Neural cell (in vitro differentiated cells): ENCODE measurements at regions not wholly inside any gene's neighbourhood (a gene's known extent, or its start where the extent isn't known, plus 50 kb on each side); places are given as distances from the start of the nearest gene placed in this dataset.

Experiments
- H2AFZ ChIP-seq: fragments of 200-600, 300-800 bp; sonication (generic), shearing (Covaris generic); 2 replicates; pipeline ENCODE4 v1.6.0; 2014; ENCODE audit warnings: low read depth, mild to moderate bottlenecking, antibody characterized with exemption, low read length, moderate library complexity
- H3F3A ChIP-seq: fragments of 200-600 bp; shearing (Covaris generic); 2 replicates; pipeline ENCODE4 v1.6.1; 2016; ENCODE audit warnings: mild to moderate bottlenecking, moderate library complexity, mixed read lengths, antibody characterized with exemption, low read length; ENCODE audit not compliant: insufficient read depth, poor library complexity, severe bottlenecking
- H3K27ac ChIP-seq: fragments of 200-600, 300-800 bp; sonication (generic), shearing (Covaris generic); 2 replicates; pipeline ENCODE4 v1.5.1; 2014; ENCODE audit warnings: mild to moderate bottlenecking, low read length, moderate library complexity
- H3K27me3 ChIP-seq: fragments of 300-800, 200-600 bp; sonication (generic), shearing (Covaris generic); 2 replicates; pipeline ENCODE4 v1.6.0; 2014; ENCODE audit warnings: mild to moderate bottlenecking, low read depth, low read length, moderate library complexity; ENCODE audit not compliant: insufficient read depth
- H3K36me3 ChIP-seq: fragments of 300-800, 200-600 bp; sonication (generic), shearing (Covaris generic); 2 replicates; pipeline ENCODE4 v1.5.1; 2014; ENCODE audit warnings: mild to moderate bottlenecking, antibody characterized with exemption, low read length, moderate library complexity; ENCODE audit not compliant: insufficient read depth
- H3K4me2 ChIP-seq: fragments of 300-800, 200-600 bp; sonication (generic), shearing (Covaris generic); 2 replicates; pipeline ENCODE4 v1.6.0; 2014; ENCODE audit warnings: mild to moderate bottlenecking, low read length
- H3K4me3 ChIP-seq: fragments of 300-800, 200-600 bp; sonication (generic), shearing (Covaris generic); 2 replicates; pipeline ENCODE4 v1.5.1; 2014; ENCODE audit warnings: mild to moderate bottlenecking, low read length, moderate library complexity
- H3K79me2 ChIP-seq: fragments of 200-600 bp; shearing (Covaris generic); replicated peaks from 2 replicates; pipeline ENCODE4 v1.6.0; 2014; ENCODE audit warnings: mild to moderate bottlenecking, low read length, moderate library complexity; ENCODE audit not compliant: insufficient read depth
- H3K9ac ChIP-seq: fragments of 300-800, 200-600 bp; sonication (generic), shearing (Covaris generic); 2 replicates; pipeline ENCODE4 v1.6.1; 2016; ENCODE audit warnings: mild to moderate bottlenecking, low read length, mixed read lengths
- H3K9me2 ChIP-seq: fragments of 200-600 bp; shearing (Covaris generic); 2 replicates; pipeline ENCODE4 v1.6.1; 2016; ENCODE audit warnings: mild to moderate bottlenecking, low read length, mixed read lengths; ENCODE audit not compliant: insufficient read depth
- H3K9me3 ChIP-seq: fragments of 200-600, 300-800 bp; sonication (generic), shearing (Covaris generic); 2 replicates; pipeline ENCODE4 v1.6.1; 2016; ENCODE audit warnings: mild to moderate bottlenecking, mixed run types, low read length, moderate library complexity, mixed read lengths
- H4K20me1 ChIP-seq: fragments of 200-600 bp; shearing (Covaris generic); 2 replicates; pipeline ENCODE4 v1.6.1; 2016; ENCODE audit warnings: mild to moderate bottlenecking, mixed run types; ENCODE audit not compliant: insufficient read depth
- EP300 ChIP-seq: fragments of 450-650 bp; conservative IDR thresholded peaks from 2 replicates; pipeline ENCODE4 v1.6.1; 2014; ENCODE audit warnings: antibody characterized with exemption, mild to moderate bottlenecking, moderate library complexity; ENCODE audit not compliant: poor library complexity, severe bottlenecking
- EZH2 ChIP-seq: fragments of 200-600, 300-800 bp; shearing (Covaris generic), sonication (generic); IDR thresholded peaks from 2 replicates; pipeline ENCODE4 v1.6.1; 2014; ENCODE audit warnings: antibody characterized with exemption, low read length, borderline replicate concordance, mild to moderate bottlenecking; ENCODE audit not compliant: insufficient read depth, poor library complexity, severe bottlenecking
- MXI1 ChIP-seq: fragments of 450-650 bp; conservative IDR thresholded peaks from 2 replicates; pipeline ENCODE4 v1.6.1; 2014; ENCODE audit warnings: antibody characterized with exemption, mild to moderate bottlenecking; ENCODE audit not compliant: poor library complexity, severe bottlenecking
- POLR2AphosphoS5 ChIP-seq: IDR thresholded peaks from 2 replicates; pipeline ENCODE4 v1.6.1; 2012
- RAD21 ChIP-seq: fragments of 450-650 bp; conservative IDR thresholded peaks from 2 replicates; pipeline ENCODE4 v1.6.1; 2014; ENCODE audit warnings: antibody characterized with exemption, mild to moderate bottlenecking, moderate library complexity
- SMC3 ChIP-seq: fragments of 450-650 bp; conservative IDR thresholded peaks from 2 replicates; pipeline ENCODE4 v1.6.1; 2014; ENCODE audit warnings: antibody characterized with exemption, mild to moderate bottlenecking, moderate library complexity; ENCODE audit not compliant: poor library complexity
- TAF1 ChIP-seq: IDR thresholded peaks from 2 replicates; pipeline ENCODE4 v1.6.1; 2012; ENCODE audit warnings: low read depth
- TF ChIP-seq, protein P1 (sequence below): IDR thresholded peaks from 2 replicates; pipeline ENCODE4 v1.6.1; 2012; ENCODE audit warnings: borderline replicate concordance
- TF ChIP-seq, protein P2 (sequence below): fragments of 450-650 bp; IDR thresholded peaks from 2 replicates; pipeline ENCODE4 v1.5.1; 2014; ENCODE audit warnings: antibody characterized with exemption, mild to moderate bottlenecking, moderate library complexity; ENCODE audit not compliant: poor library complexity, severe bottlenecking

DNA sequence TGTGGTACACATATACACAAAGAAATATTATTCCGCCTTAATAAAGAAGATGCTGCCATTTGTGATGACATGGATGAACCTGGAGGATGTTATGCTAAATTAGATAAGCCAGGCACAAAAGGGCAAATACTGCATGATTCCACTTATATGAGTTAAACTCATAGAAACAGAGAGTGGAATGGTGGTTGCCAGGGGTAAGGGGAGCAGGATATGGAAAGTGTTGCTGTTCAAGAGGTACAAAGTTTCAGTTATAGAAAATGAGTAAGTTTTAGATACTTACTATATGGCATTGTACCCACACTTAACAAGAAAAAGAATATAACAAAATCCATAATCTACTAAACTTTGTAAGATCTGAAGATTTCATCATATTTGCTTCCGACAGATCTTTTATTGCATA is 252.2 kb downstream of the SYK start:
- no peaks in the 10 kb centered on the region for H3K79me2 ChIP-seq

DNA sequence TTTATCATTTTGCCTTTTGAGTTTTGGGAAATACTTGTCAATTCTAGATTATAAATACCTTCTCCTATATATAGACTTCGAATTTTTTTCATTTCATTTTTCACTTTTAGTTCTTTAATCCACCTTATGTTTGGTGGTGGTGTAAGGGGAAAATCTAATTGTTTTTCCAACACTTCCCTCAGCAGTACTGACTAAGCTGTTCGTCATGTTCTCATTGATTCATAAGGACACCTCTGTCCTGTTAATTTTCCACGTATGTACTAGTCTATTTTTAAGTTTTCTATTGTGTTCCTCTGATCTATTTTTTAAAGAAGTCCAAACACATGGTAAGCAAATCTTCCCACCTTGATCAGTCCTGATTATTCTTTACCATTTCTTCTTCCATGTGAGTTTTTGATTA is 254.2 kb downstream of the SYK start:
- no peaks in the 10 kb centered on the region for H3K36me3 ChIP-seq
- no peak overlapping the region for H3K4me3 ChIP-seq
- H3K27ac ChIP-seq, result no peak overlapping the region
- H3K4me2 ChIP-seq, result no peak overlapping the region
- no peaks in the 10 kb centered on the region for H4K20me1 ChIP-seq
- no peaks in the 10 kb centered on the region for H3K27me3 ChIP-seq
- H3K9me2 ChIP-seq, result no peaks in the 10 kb centered on the region
- no peak overlapping the region for H2AFZ ChIP-seq
- no peak overlapping the region for H3K9ac ChIP-seq
- TF ChIP-seq TAF1, result no peak
- TF ChIP-seq POLR2AphosphoS5, result no peak
- TF ChIP-seq MXI1, result no peak
- no peak for TF ChIP-seq EP300
- no peak for TF ChIP-seq SMC3
- TF ChIP-seq, protein P1, sequence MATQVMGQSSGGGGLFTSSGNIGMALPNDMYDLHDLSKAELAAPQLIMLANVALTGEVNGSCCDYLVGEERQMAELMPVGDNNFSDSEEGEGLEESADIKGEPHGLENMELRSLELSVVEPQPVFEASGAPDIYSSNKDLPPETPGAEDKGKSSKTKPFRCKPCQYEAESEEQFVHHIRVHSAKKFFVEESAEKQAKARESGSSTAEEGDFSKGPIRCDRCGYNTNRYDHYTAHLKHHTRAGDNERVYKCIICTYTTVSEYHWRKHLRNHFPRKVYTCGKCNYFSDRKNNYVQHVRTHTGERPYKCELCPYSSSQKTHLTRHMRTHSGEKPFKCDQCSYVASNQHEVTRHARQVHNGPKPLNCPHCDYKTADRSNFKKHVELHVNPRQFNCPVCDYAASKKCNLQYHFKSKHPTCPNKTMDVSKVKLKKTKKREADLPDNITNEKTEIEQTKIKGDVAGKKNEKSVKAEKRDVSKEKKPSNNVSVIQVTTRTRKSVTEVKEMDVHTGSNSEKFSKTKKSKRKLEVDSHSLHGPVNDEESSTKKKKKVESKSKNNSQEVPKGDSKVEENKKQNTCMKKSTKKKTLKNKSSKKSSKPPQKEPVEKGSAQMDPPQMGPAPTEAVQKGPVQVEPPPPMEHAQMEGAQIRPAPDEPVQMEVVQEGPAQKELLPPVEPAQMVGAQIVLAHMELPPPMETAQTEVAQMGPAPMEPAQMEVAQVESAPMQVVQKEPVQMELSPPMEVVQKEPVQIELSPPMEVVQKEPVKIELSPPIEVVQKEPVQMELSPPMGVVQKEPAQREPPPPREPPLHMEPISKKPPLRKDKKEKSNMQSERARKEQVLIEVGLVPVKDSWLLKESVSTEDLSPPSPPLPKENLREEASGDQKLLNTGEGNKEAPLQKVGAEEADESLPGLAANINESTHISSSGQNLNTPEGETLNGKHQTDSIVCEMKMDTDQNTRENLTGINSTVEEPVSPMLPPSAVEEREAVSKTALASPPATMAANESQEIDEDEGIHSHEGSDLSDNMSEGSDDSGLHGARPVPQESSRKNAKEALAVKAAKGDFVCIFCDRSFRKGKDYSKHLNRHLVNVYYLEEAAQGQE, result no peak
- TF ChIP-seq, protein P2, sequence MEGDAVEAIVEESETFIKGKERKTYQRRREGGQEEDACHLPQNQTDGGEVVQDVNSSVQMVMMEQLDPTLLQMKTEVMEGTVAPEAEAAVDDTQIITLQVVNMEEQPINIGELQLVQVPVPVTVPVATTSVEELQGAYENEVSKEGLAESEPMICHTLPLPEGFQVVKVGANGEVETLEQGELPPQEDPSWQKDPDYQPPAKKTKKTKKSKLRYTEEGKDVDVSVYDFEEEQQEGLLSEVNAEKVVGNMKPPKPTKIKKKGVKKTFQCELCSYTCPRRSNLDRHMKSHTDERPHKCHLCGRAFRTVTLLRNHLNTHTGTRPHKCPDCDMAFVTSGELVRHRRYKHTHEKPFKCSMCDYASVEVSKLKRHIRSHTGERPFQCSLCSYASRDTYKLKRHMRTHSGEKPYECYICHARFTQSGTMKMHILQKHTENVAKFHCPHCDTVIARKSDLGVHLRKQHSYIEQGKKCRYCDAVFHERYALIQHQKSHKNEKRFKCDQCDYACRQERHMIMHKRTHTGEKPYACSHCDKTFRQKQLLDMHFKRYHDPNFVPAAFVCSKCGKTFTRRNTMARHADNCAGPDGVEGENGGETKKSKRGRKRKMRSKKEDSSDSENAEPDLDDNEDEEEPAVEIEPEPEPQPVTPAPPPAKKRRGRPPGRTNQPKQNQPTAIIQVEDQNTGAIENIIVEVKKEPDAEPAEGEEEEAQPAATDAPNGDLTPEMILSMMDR, result no peak
- TF ChIP-seq EZH2, result no peak
- H3K79me2 ChIP-seq, result no peaks in the 10 kb centered on the region
- no peaks in the 10 kb centered on the region for H3F3A ChIP-seq
- H3K9me3 ChIP-seq, result no peaks in the 10 kb centered on the region

More for the DNA sequence above, 252.2 kb downstream of the SYK start:
- Histone ChIP-seq H3K9me3 (no peaks in the 10 kb centered on the region), H3K27me3 (no peaks in the 10 kb centered on the region), H3F3A (no peaks in the 10 kb centered on the region), H2AFZ (no peak overlapping the region), H3K4me3 (no peak overlapping the region), H4K20me1 (no peaks in the 10 kb centered on the region), H3K9me2 (no peaks in the 10 kb centered on the region), H3K27ac (no peak overlapping the region), H3K36me3 (no peaks in the 10 kb centered on the region), H3K4me2 (no peak overlapping the region), H3K9ac (no peak overlapping the region)
- TF ChIP-seq EP300, result no peak
- TF ChIP-seq TAF1, result no peak
- TF ChIP-seq, protein P1, result no peak
- TF ChIP-seq, protein P2, result no peak
- TF ChIP-seq RAD21, result no peak
- TF ChIP-seq POLR2AphosphoS5, result no peak
- TF ChIP-seq EZH2, result no peak
- no peak for TF ChIP-seq SMC3
- TF ChIP-seq MXI1, result no peak
